T-helper 9 cell (primary cell): ENCODE measurements at regions not wholly inside any gene's neighbourhood (a gene's known extent, or its start where the extent isn't known, plus 50 kb on each side); places are given as distances from the start of the nearest gene placed in this dataset.

Experiments used
- DNase-seq: peaks from one replicate; pipeline ENCODE4 v3.0.0-alpha.2; 2020

DNA sequence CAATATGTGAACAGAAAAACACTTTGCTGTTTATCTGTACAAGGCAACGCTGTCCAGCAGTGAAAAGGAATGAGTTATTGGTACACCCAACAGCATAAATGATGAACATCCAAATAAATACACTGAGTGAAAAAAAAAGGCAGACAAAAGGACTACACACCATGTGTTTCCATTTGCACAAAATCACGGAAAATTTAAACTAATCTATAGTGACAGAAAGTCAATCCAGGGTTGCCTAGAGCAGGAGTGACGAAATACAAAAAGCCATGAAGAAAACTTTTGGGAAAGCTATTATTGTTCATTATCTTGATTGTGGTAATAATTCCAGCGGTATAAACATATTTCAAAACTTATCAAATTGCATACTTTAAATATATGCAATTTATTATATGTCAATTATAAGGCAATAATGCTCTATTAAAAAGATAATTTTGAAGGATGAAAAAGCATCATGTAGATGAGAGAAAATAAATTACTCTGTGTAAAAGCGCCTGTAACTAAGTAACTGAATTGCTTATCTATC is 578.0 kb upstream of the TMEM132C start:
- DNase-seq, result no peak

DNA sequence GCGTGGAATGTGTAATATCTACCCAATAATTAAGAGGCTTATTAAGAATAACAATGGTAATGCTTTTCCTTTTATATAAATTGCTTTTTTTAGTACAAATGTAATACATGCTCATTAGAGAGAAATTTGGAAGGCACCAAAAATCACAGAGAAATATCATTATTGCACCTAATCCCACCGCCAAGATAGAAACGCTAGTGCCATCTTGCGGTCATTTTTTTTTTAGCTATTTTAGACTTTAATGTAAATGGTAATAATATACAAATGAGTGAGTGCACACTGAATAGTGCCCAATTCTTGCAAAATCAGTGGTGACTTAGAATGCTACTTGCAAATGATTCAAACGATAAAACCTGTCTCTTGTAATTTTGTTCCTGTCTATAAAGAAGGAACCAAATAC is 576.8 kb upstream of the TMEM132C start:
- DNase-seq, result no peak

GRCh38 chr12:127696963-127697362 is 570.0 kb upstream of the TMEM132C start:
- DNase-seq, result no peak

- no peak for DNase-seq
Measured at GRCh38 chr12:127703026-127703425, 563.9 kb upstream of the TMEM132C start.

- DNase-seq, result no peak
Measured at GRCh38 chr12:127711108-127711507, 555.9 kb upstream of the TMEM132C start.

GRCh38 chr12:127712561-127712960 is 554.4 kb upstream of the TMEM132C start:
- DNase-seq, result no peak

- DNase-seq, result no peak
Measured at GRCh38 chr12:127716166-127716565, 550.8 kb upstream of the TMEM132C start.

DNA sequence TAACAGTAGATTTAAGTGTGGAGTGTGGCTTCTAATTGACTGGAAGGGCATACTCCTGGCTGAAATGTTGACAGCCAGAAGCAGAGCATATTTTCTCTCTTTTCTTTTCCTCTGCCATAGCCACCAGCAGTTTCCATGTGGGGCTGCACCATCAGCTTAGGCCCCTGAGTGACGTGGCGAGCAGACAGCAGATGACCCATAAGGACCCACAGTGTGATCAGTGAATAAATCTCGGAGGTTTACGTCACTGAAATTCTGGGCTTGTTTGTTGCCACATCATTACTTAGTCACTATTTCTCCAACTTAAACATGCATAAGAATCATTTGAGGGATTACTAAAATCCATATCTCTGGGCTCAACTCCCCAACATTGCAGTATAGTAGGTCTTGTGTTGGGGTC is 549.7 kb upstream of the TMEM132C start:
- DNase-seq, result no peak

DNA sequence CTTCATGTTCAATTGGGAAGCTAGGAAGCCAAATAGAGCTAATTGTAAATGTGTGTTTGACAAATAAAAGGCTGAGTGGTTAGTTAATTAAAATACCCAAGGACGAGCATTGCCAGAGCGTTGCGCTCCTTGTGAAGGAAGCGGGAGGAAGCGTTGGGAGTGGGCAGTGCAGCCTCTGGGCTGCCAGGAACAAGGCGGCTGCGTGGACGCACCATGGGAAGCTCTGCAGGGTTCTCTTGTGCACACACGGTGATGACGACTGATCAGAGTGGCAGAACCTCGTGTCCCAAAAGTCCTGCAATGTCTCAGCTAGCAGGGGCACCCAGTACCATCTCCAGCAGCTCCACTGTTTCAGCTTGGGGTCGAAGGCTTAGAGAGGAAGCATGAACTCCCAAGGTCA is 546.6 kb upstream of the TMEM132C start:
- no peak for DNase-seq

DNA sequence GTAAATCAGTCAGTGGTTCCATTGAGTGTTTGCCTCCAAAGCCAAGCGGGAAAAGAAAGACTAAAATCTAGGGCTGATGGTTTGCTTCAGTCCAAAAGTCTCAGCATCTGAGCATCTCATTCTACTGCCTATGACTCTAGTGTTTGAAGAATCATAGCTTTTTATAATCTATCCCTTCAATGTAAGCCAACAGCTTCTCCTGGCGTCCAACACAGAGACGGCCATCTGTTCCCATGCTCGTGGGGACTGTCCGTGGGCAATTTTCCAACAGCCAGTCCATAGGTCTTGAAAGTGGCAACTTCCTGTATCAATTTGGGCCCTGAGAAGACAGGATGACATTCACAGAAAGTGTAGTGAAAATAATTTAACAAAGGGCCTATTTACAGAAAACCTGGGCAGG is 544.4 kb upstream of the TMEM132C start:
- DNase-seq, result no peak

DNA sequence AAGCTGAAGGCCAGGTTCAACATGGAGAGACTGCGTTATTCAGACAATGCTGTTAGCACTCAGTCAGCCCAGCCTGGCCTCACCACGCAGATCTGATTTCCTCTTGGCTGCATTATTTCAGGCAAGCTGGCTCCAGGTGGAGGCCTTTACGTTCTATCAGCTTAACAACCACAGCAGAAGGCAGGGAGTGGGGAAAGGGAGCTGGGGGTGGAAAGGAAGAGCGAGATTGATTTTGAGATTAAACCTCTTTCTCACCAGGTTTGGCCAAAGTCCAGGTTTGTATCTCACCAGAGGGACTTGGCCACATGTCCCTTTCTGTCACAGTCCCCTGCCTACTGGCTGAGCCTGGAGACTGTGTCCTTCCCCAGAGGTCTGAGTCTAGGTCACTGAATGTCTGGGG is 543.7 kb upstream of the TMEM132C start:
- DNase-seq, result no peak

- no peak for DNase-seq
Measured at GRCh38 chr12:127726671-127727315, 540.2 kb upstream of the TMEM132C start.

DNA sequence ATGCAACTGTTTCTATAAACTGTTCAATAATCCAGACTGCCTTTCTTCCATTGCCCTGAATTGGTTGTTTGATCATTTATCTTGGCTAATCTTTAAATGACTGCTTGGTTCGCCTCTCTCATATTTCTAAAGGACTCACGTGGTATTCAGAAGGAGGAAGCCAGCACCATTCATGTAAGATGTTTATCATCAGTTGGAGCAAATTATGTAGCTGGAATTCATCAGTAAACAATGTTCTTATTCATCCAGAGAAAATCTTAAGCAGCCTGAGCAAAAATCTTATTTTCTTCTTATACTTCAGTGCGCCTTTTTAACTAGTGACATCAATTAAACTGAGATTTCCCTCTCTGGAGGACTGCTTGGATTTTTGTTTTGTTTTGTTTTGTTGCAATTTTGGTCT is 538.7 kb upstream of the TMEM132C start:
- DNase-seq, result no peak

DNA sequence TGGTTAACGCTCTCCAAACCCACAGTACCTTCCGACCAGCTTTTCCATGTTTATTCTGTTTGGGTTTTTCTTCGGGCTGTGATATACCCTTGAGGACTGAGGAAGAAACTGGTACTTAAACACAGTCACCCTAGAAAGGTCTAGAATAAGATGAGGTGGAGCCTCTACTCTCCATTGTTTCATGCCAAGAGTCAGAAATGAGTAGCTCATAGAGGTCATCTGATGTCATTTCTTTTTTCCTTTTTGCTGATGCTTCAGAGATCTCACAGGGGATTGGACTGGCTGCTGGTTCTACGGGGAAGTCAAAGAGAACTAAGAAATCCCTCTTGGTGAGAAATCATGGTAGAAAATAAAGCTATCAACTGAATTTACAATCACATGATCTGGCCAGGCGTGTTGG is 538.2 kb upstream of the TMEM132C start:
- DNase-seq, result no peak

- DNase-seq, result no peak
Measured at GRCh38 chr12:127729381-127729780, 537.6 kb upstream of the TMEM132C start.

DNA sequence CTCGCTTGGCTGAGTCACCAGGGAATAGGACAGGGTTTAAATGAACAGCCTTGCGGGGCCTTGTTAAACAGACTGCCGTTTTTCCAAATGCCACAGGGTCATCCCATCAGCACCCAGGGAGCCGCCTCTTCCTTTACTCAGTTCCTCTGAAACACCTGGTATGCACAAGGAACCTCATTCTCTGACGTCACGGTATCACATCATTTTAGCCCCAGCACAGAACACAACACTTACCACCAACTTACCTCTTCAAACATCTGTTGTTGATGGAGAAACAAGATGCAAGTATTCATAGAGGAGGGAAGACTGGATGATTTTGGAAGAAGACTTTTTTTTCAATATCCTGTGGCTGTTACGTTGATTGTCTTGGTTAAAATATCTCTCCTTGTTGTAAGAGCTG is 535.3 kb upstream of the TMEM132C start:
- no peak for DNase-seq

DNA sequence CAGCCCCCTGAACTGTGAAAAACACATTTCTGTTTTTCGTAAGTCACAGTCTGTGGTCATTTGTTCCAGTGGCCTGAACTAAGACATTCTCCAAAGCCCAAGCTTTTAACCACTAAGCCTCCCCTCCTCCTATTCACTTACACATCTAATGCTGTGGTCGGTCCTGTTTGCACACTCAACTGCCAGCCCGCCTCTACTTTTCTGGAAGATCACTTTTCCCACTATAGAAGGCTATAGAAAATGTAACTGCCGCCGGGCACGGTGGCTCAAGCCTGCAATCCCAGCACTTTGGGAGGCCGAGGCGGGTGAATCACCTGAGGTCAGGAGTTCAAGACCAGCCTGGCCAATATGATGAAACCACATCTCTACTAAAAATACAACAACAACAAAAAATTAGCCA is 524.7 kb upstream of the TMEM132C start:
- DNase-seq, result no peak

DNA sequence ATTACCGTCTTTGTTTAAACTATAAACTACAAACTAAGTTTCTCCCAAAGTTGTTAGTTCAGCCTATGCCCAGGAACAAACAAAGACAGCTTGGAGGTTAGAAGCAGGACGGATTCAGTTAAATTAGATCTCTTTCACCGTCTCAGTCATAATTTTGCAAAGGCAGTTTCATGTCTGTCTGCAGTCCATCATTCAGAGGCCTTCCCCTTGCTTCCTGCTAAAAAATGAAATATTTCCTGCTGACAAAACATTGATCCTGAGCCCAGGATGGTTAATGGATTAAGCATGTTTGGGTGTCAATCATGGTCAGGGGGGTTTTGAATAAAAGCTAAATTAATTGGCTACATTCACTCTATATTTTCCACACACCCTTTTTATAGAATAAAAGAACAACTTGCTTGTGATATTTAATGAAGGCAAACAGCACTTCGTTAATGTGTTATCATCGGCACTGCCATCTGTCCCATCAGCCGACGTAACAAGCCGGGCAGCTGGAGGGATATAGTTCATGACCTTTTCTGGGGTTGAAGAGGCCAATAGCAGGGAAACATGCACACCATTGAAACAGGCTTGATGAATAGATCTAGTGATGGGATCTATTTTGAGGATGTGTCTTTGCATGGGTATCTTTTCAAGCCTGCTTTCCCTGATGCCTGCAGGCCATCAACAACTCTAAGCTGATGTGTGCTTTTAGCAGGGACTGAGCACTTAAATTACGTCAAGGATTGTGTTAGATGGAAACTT is 521.3 kb upstream of the TMEM132C start:
- no peak for DNase-seq

- DNase-seq, result no peak
Measured at GRCh38 chr12:127749416-127749815, 517.6 kb upstream of the TMEM132C start.

DNA sequence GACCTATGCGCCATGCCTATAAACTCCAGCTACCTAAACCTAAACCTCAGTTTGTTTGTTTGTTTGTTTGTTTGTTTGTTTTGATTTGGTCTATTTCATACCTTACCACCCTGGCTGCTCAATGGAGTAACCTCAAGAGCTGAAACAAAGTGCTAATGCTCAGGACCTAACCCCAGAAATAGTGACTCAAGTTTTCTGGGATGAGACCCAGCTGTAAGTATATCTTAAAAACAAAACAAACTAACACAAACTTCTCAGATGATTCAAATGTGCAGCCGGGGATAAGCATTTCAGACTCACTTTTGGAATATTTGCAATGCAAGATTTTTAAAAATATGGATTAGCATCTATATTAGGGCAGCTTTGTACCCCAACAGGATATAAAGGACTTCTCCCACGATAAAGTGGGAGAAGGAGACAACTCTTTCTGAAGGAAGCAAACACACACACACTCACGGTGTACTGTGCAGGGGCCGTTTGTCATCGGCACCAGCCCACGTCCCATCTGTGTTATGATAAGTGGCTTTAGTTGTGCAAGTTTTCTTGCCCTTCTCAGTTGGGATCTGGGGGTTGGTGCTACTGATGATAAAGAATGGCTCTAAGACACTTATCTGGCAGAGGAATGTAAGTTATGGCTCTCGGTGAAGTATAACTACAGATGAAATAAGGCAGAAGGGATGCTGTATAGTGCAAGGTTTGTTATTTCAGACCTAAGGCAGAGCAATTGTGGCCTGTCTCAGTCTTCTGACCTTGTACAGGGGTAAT is 516.7 kb upstream of the TMEM132C start:
- DNase-seq, result no peak

GRCh38 chr12:127752802-127753201 is 514.2 kb upstream of the TMEM132C start:
- no peak for DNase-seq

DNA sequence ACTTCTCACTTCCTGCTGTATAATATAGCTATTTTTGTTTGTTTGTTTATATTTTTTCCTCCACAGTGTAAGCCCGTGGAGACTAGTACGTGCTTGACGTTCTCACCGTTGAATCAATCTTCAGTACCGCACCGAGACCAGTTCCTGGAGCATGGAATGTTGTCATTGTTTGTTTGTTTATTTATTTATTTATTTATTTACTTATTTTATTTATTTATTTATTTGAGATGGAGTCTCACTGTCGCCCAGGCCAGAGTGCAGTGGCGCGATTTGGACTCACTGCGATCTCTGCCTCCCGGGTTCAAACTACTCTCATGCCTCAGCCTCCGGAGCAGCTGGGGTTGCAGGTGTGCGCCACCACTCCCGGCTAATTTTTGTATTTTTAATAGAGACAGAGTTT is 506.6 kb upstream of the TMEM132C start:
- no peak for DNase-seq

GRCh38 chr12:127760996-127761395 is 506.0 kb upstream of the TMEM132C start:
- no peak for DNase-seq

DNA sequence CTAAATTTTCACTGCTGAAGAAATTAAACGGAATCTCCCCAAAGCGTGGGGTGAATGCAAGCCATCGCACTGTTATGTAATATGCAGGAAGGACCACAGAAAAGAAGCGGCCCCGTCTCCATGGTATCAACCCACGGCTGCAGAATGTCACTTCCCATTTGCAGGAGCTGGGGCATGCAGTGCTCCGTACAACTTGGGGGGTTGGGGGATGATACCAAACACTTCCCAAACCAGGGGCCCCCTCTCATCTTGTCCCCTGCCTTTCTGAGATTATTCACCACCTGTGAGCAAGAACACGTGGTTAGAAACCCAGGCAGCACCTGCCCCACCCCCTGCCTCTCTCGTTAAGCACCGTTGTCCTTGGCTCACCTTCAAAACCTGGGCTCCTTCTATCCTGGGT is 505.1 kb upstream of the TMEM132C start:
- no peak for DNase-seq
